ENCODE measurements at regions not wholly inside any gene's neighbourhood (a gene's known extent, or its start where the extent isn't known, plus 50 kb on each side); places are given as distances from the start of the nearest gene placed in this dataset.

- TF ChIP-seq CTCF (optimal IDR thresholded peaks at IDR 0.05 in 1 of 3, IDR thresholded peaks at IDR 0.05 in 1 of 3, conservative IDR thresholded peaks at IDR 0.05 in 1 of 3; ENCODE audit: extremely low read depth in 1 of 3, insufficient read depth in 2 of 3, low read length in 3 of 3) (no peak), EZH2 (IDR thresholded peaks at IDR 0.05; ENCODE audit: low read length) (no peak)
Observed at GRCh38 chr12:63266988-63267387, 116.0 kb upstream of the AVPR1A start.
